NCI-H2196 (cell line): ENCODE measurements at regions not wholly inside any gene's neighbourhood (a gene's known extent, or its start where the extent isn't known, plus 50 kb on each side); places are given as distances from the start of the nearest gene placed in this dataset.

Experiments
- DNase-seq: peaks from one replicate; lab custom pipeline; 2025; ENCODE audit not compliant: unreplicated experiment; lab: John Stamatoyannopoulos, UW

DNA sequence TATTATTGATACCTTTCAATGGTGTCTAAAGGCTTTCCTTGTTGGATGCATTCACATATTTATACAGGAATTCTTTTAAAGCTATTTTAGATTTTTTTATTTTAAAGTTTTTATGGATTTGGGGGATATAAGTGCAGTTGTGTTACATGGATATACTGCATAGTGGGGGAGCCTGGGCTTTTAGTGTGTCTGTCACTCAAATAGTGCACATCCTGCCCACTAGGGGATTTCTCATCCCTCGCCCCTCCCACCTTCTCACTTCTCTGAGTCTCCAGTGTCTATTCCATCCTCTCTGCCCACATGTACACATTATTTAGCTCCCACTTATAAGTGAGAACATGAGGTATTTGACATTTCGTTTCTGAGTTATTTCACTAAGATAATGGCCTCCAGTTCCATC lies 154.0 kb upstream of the MKI67 start:
- no peak for DNase-seq

DNA sequence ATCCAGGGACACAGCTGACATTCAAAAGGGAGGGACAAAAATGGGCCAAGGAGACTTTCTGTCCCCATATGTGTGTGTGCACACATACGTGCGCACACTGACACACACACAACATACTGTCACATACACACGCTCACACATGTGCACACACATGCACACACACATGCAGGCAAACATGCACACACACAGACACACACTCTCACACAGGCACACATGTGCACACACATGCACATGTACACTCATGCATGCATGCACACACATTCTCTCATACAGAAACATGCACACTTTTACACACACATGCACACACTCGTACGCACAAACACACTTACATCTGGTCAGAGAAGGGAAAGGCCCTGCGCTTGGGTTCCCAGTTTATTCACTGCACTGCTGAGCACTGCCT lies 155.1 kb upstream of the MKI67 start:
- no peak for DNase-seq

DNA sequence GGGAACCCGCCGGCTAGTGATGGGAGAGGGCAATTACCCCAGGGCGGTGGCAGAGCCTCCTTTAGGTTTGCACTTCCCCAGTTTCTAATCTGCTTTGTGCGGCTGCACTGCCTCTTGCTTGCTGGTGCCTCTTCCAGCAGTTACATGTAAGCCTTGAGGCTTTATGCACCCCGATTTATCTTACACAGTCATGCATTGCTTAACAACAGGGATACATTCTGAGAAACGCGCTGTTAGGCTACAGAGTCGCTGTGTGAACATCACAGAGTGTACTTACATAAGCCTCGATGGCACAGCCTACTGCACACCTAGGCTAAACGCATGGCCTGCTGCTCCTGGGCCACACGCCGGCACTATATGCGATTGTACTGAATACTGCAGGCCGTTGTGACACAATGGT lies 155.6 kb upstream of the MKI67 start:
- no peak for DNase-seq

DNA sequence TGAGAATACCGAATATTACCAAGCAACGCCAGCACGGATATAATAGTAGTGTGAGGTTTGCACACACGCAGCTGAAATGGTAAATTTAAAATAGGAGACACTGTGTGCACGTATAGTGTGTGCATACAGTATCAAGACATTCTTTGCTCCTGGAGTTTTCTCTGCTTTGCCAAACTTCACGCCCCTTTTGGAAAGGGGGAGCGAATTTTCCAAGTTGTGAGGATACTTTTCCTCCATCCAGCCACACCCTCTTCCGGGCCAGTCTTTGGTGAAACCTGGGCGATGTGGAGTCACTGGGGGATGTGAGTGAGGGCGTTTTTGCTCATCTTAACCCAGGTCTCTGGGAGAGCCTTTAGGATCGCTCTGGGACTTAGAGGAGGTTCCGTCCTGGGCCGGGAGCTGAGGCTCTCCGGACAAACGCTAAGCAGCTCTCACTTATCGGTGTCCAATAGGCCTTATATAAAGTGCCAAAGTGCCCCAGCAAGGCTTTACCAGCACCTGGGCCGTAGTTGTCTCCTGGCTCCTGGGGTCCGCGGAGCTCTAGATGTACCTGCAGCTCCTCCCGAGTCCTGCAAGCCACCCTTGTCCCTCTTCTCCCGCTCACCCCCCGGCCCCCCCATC lies 160.0 kb upstream of the MKI67 start:
- no peak for DNase-seq

DNA sequence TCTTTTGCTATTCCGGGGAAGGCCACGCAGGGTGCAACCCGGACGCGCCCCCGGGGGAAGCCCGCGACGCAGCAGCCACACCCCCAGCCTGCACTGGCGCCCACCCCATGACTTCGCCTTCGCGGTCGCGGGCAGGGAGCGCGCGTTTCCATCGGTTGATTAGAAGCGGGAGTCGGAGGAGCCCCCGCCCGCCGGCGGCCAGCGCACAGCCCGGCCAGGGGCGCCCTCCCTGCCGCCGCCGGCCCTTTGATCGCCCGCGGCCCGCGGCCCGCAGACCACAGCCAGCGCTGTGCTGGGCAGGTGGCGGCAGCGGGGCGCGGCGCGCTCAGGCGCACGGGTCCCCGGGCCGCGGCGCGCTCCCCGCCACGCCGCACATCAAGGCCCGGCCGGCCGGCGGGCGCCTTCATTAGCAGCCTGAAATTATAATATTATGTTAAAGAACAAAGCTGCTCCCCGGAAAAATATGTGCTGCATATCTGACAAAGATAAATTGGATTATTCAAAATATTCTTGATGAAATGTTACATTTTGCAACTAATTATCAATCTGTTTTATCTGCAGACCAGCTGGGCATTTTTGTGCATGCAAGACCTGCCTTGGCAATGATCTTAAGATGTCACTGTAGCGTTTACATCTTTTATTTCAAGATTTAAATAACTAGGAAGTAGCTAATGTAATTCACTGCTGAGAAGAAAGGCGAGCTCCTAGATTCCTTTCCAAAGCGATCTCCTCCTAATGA lies 160.7 kb upstream of the MKI67 start:
- DNase-seq = no peak

DNA sequence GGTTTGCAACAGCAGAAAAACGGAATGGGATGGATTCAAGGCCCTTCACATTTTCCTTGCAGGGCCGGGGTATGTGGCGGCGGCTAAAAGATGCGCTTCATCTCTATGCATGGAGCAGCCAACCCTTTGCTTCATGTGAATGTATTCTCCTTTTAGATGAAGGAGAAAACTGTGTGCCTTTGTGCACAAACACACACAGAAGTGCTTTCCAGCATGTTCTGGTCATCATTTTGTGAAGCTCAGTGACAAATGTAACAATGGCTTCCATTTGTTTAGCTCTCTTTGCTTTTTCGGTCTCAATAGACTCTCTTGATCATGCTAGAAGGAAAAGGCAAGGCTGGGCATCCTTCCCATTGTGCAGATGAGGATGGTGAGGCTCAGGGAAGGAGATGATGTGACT lies 161.7 kb upstream of the MKI67 start:
- no peak for DNase-seq

DNA sequence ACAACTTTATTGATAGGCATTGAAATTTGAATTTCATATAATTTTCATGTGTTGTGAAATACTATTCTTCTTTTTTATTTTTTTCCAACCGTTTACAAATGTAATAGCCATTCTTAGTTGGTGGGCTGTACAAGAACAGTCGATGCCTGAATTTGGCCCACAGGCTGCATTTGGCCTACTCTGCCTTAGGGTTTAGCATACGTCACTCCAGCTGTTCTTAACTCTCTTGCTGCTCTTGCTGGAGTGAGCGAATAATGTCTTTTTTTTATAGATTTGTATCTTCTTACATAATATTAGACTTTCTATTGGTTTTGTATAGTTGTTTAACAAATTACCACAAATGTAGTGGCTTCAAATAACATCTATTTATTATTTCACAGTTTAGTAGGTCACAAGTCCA lies 163.4 kb upstream of the MKI67 start:
- no peak for DNase-seq

DNA sequence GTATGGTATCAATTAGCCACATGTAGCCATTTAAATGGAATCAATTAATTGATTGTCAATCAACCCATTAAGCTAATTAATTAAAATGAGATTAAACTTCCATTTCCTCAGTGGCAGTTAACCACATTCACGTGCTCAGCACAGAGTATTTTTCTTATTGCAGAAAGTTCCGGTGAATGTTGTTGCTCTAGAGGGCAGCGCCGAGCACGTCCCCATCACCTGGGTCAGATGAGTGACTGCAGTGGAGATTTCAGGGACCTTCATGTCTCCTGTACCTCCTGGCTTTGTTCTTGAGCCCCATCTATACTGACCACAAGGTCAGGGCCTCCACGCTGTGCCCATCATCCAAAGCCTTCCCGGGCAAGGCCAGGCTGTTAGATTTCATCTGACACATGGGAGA lies 168.8 kb upstream of the MKI67 start:
- DNase-seq = no peak

DNA sequence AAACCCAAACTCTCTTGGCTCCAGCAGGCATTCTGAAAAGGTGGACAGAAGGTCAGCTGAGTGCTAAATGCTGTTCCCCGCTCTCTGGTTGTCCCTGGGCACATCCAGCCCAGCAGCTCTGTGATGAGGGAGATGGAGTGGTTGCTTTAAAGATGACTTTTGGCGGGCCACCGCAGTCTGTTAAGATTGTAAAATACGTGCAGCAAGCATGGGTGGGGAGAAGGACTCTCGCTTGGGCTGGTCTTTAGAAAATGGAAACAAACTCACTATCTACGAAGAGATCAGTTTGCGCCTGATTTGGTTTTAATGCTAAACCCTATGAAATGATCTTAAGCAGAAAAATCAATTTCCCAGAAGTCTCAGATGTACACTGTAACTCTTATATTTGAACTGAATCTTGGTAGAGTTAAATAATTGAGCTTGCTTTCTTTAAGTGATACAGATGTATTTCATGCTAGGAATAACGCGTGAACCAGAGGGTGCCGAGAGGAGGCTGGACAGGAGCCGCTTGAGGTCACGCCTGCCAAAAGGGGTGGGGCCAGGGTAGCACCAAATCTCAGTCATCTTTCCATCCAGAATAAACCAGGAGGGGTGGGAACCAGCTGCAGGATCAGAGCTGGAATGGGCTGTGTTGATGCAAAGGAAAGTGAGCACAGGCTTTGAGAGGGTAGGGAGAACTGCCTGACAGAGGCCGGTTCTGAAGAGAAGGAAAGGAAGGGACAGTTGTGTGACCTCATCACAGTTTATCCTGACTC lies 170.2 kb upstream of the MKI67 start:
- no peak for DNase-seq

DNA sequence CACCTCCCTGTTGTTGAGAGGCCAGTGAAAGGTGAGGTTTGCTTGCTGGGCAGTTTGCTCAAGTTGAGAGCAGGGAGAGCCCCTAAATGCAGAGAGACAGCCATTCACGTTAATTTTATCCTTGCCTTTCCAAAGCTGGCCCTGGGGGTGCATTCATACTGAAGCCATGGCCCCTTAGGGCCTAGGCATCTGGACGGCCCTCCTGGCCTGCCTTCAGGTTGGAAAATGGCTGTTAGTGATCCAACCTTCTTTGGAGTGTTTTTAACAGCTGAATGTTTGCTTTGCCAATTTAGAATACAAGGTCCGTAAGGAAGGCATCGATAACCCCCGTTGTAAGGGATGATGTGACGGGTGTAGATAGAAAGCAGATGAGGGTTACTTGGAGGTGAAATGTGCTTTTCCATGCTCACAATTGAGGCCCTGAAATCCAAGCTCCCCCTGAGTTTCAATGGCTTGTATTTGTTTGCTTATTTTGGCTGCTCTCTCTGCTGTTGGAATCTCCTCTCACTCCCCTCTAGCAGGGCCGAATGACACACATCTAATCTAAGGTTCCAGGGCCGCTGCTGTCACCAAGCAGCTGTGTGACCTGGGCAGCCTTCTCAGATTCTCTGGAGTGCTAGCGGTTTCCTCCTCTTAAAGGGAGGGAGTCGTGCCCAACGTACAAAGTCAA lies 171.6 kb upstream of the MKI67 start:
- DNase-seq = no peak

DNA sequence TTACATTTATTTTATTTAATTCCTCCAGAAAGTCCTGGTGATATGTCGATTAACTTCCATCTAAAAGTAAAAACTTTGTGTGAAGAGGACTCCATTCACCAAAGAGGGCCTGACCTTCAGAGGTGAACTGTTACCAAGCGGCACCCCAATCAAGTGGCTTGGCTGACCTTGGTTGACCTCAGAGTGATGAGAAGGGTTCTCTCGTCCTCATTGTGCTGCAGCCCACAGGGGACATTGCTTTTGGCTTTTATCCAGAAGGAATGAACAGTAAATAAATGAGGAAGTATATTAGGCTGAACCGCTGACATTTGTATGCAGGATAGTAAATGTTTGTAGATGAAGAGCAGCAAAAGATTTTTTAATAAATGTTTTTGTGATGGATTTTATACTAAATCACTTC lies 172.4 kb upstream of the MKI67 start:
- DNase-seq = no peak

DNA sequence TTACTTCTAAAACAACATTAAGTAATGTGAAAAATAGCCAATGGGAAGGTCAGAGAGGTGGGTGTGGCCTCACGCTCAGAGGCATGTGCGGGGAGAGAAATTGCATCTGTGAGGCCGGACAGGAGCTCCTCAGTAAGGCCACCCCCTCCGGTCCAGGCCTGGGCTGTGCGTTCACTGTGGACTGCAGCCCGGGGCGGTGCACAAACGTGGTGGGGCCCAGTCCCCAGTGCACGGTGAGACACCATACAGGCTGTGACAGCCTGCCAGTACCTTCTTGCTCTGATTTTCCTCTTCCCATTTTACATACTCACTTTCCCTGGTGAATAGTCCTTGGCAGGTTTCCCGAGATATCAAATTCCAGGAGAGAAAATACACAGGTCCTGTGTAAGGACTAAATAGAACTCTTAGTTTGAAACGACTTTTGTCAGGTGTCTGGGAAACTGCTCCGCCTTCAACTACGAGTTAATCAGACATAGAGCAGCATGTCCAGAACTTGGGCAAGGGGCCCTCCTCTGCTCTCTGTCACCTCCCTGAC lies 174.1 kb upstream of the MKI67 start:
- DNase-seq = no peak

DNA sequence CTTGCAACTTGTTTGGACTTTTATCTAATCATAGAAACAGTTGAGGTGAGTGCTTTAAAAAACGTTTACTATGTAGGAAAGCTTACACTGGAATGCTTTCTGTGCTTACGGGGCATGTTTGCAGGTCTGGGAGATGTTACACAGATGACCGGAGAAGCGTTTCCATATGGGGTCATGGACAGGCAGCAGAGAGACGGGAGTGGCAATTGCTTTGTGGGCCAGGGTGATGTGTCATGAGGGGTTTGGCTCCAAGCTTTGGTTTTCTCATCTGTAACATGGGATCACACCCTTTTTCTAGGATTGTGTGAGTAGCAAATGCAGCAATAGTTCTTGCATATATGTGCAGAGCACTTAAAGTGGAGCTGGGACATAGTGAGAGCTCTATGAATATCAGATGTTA lies 174.8 kb upstream of the MKI67 start:
- DNase-seq = no peak

DNA sequence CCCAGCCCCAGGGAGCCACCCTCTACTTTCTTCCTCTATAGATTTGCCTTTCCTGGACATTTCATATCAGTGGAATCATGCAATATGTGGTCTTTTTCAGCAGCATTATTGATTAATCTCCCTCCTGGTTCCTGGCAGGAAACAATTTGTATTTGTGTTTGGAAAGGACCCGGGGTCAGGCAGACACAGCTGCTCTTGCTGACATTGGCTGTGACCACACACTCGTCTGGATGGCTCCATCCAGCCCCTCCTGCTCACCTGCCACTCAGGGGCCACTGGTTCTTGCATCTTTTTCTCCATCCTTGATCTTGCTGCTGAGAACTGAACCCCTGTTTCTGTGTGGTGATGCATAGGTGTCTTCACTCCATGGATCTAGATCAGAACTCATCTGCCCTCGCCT lies 176.6 kb upstream of the MKI67 start:
- DNase-seq = no peak

DNA sequence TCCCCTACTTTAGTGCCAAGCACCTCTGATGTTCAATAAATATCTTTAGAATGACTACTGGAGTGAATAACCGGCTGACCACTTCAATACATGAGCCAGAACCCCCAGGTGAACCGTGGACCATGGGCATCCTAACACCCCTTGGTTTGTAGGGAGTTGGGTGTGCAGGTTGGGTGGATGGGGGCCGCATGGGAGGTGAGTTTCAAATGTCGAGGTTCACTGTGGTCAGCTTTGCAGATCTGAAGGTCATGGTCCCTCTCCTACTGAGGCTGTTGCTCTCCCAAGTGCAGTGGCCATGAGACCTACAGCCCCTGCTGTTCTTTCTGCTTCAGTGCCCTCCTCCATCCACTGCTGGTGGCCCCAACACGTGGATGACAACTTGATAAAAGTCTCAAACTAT lies 178.0 kb upstream of the MKI67 start:
- DNase-seq = no peak

DNA sequence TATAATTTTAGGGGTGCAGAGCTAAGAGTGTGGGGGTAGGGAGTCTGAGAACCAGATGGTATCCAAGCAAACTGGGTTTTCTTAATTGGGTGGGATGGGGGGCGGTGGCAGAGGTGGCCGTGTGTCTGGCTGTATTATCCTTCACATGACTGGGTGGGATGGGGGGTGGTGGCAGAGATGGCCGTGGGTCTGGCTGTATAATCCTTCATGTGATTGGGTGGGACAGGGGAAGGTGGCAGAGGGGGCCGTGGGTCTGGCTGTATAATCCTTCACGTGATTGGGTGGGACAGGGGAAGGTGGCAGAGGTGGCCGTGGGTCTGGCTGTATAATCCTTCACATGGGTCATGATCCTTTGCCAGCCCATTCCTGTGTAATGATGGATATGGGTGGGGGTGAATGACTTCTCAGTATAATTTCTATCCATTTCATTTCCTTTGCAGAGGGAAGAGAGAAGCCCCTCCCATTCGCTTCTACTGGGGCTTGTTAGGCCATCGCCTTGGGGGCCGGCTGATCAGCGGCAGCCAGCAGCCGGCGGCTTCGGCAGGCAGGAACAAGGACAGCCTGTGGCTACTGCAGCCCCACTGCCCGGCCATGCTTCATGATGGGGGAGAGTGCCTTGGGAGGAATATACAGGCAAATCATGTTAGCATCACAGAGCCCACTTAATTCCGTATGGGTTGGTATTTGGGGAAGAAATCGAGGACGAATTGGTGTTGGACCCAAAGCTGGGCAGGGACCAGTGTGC lies 179.6 kb upstream of the MKI67 start:
- DNase-seq = no peak

DNA sequence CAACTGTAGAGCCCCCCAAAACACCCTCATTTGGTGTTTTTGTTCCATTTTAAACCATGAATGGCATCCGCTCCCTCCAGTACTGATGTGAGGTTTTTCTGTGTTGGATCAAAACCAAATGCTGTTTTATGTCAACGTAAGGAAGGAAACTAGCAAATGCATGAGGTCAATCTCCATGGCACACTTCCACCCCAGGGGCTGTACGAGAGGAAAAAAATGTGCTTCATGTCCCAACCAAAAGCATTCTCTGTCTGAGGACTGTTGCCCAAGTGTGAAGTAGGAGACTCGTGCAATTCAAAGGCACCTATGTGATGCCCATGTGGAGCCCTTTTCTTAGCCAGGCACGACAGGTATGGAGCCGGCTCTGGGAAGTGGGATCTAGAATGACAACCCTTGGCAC lies 180.3 kb upstream of the MKI67 start:
- no peak for DNase-seq

DNA sequence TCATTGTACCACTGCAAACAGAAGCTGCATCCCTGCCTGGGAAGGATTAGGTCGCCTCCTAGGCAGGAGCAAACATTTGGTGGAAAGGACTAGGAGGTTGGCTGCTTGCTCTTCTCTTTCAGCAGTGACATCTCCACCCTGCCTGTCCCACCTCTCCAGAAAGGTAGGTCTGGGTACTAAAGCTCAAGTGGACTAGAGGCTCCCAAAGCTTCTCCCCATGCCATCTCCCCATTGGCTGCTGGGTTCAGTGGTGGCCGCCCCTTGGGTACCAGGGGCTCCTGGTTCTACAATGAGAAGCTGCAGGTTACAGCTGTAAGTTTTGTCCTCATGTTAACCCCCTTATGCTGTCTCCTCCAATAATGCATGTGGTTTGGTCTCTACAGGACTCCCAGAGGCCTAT lies 180.7 kb upstream of the MKI67 start:
- no peak for DNase-seq

DNA sequence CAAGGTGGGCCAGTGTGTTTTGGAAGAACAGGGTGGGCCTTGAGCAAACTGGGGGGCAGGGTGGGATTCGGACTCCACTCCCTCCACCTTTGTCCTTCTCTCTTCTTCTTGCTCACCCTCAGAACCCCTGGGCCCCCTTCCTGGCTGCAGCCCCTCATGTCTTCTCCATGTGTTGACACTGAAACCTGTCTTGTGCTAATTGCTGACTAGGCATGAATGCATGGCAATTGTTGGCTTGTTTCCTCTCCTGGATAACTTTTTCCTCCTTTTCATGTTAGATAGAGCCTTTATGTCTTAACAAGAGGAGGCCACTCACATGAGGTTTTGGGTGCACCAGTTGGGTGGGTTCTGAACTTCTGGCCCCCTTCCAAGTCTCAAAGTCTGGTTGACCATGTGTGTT lies 181.6 kb upstream of the MKI67 start:
- no peak for DNase-seq

DNA sequence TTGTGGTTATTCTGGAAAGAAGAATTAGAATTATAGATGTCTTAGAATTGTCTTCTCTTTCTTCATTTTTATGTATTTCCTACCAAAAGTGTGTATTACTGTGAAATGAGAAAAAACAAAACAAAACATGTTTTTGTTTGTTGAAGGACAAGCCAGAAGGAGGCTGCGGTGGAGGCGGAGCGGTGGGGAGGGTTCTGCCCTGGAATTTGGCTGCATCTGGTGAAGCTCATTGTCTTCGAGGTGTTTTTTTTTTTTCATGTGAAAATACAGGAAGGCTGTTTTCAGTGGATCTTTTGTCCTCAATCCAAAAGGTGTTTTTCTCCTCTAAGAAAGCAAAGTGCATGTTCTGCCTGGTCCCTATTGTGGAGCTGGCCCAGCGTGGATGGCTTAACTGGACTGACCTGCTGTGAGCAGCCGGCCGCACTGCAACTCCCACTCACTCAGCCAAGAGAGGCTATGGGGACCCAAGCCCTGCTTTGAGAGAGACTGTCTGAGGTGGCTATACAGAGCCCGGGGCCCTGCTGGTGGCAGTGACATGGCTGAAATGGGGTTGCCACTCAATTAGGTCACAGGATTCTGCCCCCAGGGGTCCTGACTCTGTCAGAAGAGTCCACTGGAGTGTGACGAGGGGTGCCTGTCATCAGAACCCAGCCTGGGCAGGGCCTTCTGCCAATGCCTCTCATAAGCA lies 184.9 kb upstream of the MKI67 start:
- DNase-seq = no peak
